ENCODE measurements at regions not wholly inside any gene's neighbourhood (a gene's known extent, or its start where the extent isn't known, plus 50 kb on each side); places are given as distances from the start of the nearest gene placed in this dataset.

DNA sequence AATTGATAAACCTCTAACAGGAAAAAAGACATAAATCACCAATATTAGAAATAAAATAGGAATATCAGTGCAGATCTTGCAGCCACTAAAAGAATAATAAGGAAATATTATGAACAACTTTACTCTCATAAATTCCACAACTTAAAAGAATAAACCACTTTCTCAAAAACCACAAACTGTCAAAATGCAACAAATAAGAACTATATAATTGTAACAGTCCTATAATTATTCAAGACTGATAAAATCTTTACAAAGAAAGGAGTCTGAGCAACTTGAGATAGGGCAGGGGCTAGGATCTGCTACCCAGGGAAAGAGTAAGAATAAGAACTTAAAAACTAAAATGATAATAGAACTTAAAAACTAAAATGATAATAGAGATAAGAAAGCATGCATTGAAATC is 169.5 kb upstream of the GDF10 start:
- Mint-ChIP-seq H3K4me1 (ENCODE audit: low read depth) (peaks cover 2% of the 10 kb centered on the region), H3K36me3 (ENCODE audit: insufficient read depth) (no peaks in the 10 kb centered on the region), H3K9me3 (ENCODE audit: low read depth) (no peaks in the 10 kb centered on the region), H3K4me3 (ENCODE audit: low read depth) (no peak overlapping the region), H3K27ac (no peak overlapping the region), H3K27me3 (no peaks in the 10 kb centered on the region)
- TF ChIP-seq, protein P1, sequence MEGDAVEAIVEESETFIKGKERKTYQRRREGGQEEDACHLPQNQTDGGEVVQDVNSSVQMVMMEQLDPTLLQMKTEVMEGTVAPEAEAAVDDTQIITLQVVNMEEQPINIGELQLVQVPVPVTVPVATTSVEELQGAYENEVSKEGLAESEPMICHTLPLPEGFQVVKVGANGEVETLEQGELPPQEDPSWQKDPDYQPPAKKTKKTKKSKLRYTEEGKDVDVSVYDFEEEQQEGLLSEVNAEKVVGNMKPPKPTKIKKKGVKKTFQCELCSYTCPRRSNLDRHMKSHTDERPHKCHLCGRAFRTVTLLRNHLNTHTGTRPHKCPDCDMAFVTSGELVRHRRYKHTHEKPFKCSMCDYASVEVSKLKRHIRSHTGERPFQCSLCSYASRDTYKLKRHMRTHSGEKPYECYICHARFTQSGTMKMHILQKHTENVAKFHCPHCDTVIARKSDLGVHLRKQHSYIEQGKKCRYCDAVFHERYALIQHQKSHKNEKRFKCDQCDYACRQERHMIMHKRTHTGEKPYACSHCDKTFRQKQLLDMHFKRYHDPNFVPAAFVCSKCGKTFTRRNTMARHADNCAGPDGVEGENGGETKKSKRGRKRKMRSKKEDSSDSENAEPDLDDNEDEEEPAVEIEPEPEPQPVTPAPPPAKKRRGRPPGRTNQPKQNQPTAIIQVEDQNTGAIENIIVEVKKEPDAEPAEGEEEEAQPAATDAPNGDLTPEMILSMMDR (IDR thresholded peaks at IDR 0.05; ENCODE audit: unreplicated experiment) = no peak
- DNase-seq (ENCODE audit: low spot score, unreplicated experiment) = no peak

DNA sequence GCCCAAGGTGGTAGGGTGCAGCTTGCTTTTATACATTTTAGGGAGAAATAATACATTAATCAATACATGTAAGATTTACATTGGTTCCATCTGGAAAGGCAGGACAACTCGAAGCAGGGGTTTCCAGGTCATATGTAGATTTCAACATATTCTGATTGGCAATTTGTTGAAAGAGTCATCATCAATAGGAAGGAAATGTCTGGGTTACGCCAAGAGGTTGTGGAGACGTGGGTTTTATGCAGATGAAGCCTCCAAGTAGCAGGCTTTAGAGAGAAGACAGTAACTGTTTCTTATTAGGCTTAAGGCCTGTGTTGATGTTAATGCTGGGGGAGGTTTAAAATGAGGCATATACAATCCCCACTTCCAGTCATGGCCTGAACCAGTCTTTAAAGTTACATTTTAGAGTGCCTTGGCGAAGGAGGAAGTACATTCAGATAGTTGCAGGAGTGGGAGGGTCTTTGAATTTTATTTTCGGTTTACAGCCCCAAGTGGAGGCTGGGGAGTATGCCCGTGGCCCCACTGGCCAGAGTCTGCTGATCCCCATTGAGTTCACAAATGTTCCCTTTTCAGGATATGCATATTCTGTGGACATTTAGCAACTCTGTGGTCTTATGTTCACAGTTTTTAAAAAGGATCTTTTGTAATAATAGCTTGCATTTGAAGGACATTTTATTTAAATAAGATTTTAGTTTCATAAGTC is 166.0 kb upstream of the GDF10 start:
- no peaks in the 10 kb centered on the region for H3K9me3 Mint-ChIP-seq (ENCODE audit: low read depth)
- peaks cover 6% of the 10 kb centered on the region for H3K4me1 Mint-ChIP-seq (ENCODE audit: low read depth)
- no peak for DNase-seq (ENCODE audit: low spot score, unreplicated experiment)
- no peak overlapping the region for H3K4me3 Mint-ChIP-seq (ENCODE audit: low read depth)
- H3K36me3 Mint-ChIP-seq (ENCODE audit: insufficient read depth) = no peaks in the 10 kb centered on the region
- peaks cover 10% of the 10 kb centered on the region for H3K27me3 Mint-ChIP-seq
- no peak overlapping the region for H3K27ac Mint-ChIP-seq
- TF ChIP-seq, protein P1 (IDR thresholded peaks at IDR 0.05; ENCODE audit: unreplicated experiment) = no peak

DNA sequence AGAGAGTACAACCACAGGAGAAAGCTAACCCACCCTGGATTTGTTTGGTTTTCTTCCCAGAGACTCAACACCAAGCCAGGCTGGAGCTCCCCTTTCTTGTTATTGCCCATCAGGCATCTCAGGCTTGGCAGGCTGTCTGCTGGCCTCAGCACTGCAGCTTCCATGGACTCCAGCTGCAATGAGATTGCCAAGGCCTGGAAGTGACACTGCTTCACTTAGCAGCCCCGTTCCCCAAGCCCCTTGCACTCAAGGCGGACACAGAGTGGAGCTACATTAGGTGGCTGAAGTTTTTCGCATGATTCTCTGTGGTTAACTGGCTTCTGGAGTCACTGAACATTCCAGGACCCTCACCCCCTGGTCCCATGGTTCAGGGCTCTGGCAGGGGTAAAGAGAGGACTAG is 163.1 kb upstream of the GDF10 start:
- peaks cover 6% of the 10 kb centered on the region for H3K4me1 Mint-ChIP-seq (ENCODE audit: low read depth)
- TF ChIP-seq, protein P1 (IDR thresholded peaks at IDR 0.05; ENCODE audit: unreplicated experiment) = no peak
- no peaks in the 10 kb centered on the region for H3K36me3 Mint-ChIP-seq (ENCODE audit: insufficient read depth)
- H3K27me3 Mint-ChIP-seq = peaks cover 14% of the 10 kb centered on the region
- no peak overlapping the region for H3K27ac Mint-ChIP-seq
- DNase-seq (ENCODE audit: low spot score, unreplicated experiment) = no peak
- H3K9me3 Mint-ChIP-seq (ENCODE audit: low read depth) = no peaks in the 10 kb centered on the region
- H3K4me3 Mint-ChIP-seq (ENCODE audit: low read depth) = no peak overlapping the region

DNA sequence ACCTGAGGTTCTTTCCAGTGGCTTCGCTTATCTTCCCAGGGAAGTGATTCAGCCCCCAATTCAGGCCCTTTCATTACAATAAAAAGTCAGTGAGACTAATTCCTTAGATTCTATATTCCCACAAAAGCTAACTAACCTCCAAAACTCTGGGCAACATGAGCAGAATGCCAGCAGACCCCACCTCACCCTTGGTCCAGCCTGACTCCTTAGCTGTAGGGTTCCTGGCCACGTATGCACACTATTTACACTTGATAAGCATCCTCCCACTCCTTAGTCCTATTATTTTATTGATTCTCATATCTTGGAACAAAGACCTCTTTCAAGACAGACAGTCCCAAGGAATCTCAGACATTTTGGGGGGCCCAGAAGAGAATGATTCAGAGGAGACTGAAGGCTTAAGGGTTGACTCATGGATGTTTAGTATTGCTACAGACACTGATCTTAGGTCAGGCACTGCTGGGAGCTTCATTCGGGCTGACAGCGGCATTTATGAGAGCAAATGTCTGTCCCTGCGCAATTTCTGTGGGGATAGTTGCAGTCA is 162.6 kb upstream of the GDF10 start:
- Mint-ChIP-seq H3K4me3 (ENCODE audit: low read depth) (no peak overlapping the region), H3K27me3 (peaks cover 16% of the 10 kb centered on the region), H3K9me3 (ENCODE audit: low read depth) (no peaks in the 10 kb centered on the region), H3K4me1 (ENCODE audit: low read depth) (peaks cover 6% of the 10 kb centered on the region), H3K36me3 (ENCODE audit: insufficient read depth) (no peaks in the 10 kb centered on the region), H3K27ac (no peak overlapping the region)
- DNase-seq (ENCODE audit: low spot score, unreplicated experiment) = no peak
- TF ChIP-seq, protein P1 (IDR thresholded peaks at IDR 0.05; ENCODE audit: unreplicated experiment) = no peak

DNA sequence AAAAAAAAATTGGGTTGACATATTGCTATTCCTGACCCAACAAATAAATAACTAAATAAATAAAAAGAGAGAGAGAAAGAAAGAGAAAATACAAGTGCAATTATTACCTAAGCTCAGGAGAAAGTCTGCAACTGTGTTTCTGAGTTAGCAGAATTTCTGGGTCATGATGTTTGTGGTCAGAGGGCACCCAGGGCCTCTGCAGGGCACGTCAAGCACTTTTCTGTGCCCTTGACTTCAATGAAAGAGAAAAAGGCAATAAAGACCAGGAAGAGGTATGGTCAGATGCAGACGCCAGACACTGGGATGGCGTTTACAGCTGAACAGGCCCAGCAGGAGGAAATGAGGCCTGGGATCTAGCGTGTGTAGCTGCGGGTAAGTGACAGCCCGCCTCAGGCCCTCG is 160.9 kb upstream of the GDF10 start:
- TF ChIP-seq, protein P1 (IDR thresholded peaks at IDR 0.05; ENCODE audit: unreplicated experiment) = no peak
- Mint-ChIP-seq H3K36me3 (ENCODE audit: insufficient read depth) (no peaks in the 10 kb centered on the region), H3K27me3 (peaks cover 18% of the 10 kb centered on the region), H3K4me1 (ENCODE audit: low read depth) (peaks cover 4% of the 10 kb centered on the region), H3K27ac (no peak overlapping the region), H3K4me3 (ENCODE audit: low read depth) (no peak overlapping the region), H3K9me3 (ENCODE audit: low read depth) (no peaks in the 10 kb centered on the region)
- DNase-seq (ENCODE audit: low spot score, unreplicated experiment) = no peak

All from progenitor cell of endocrine pancreas (in vitro differentiated cells).